H9 (cell line): ENCODE measurements at regions not wholly inside any gene's neighbourhood (a gene's known extent, or its start where the extent isn't known, plus 50 kb on each side); places are given as distances from the start of the nearest gene placed in this dataset.

ENCODE experiments used
- DNase-seq: peaks from one replicate; pipeline ENCODE4 v3.0.0-alpha.2; 2017
- H2AFZ ChIP-seq: one replicate; pipeline ENCODE4 v1.6.1; 2013; ENCODE audit warnings: mild to moderate bottlenecking, low read length, control low read depth, moderate library complexity
- H2AK5ac ChIP-seq: 2 replicates; pipeline ENCODE4 v1.6.1; 2013; ENCODE audit warnings: low read length, control low read depth, mixed read lengths; ENCODE audit not compliant: insufficient read length
- H2BK120ac ChIP-seq: one replicate; pipeline ENCODE4 v1.6.1; 2013; ENCODE audit warnings: low read depth, mild to moderate bottlenecking, low read length, control low read depth, inconsistent platforms; ENCODE audit not compliant: poor library complexity, severe bottlenecking
- H2BK12ac ChIP-seq: 2 replicates; pipeline ENCODE4 v1.6.1; 2013; ENCODE audit warnings: low read length, control low read depth, mixed read lengths, low read depth; ENCODE audit not compliant: insufficient read length
- H2BK15ac ChIP-seq: 2 replicates; pipeline ENCODE4 v1.6.1; 2013; ENCODE audit warnings: low read depth, low read length, control low read depth
- H2BK20ac ChIP-seq: one replicate; pipeline ENCODE4 v1.6.1; 2013; ENCODE audit warnings: low read depth, mild to moderate bottlenecking, low read length, control low read depth, inconsistent platforms; ENCODE audit not compliant: poor library complexity, severe bottlenecking
- H2BK5ac ChIP-seq: 2 replicates; pipeline ENCODE4 v1.6.1; 2013; ENCODE audit warnings: low read length, control low read depth, mixed read lengths; ENCODE audit not compliant: insufficient read length
- H3K14ac ChIP-seq: 2 replicates; pipeline ENCODE4 v1.6.1; 2013; ENCODE audit warnings: low read length, control low read depth; ENCODE audit not compliant: insufficient read depth
- H3K18ac ChIP-seq: 2 replicates; pipeline ENCODE4 v1.6.1; 2013; ENCODE audit warnings: low read depth, mild to moderate bottlenecking, mixed read lengths, low read length, control low read depth; ENCODE audit not compliant: insufficient read length
- H3K23ac ChIP-seq: 2 replicates; pipeline ENCODE4 v1.6.1; 2013; ENCODE audit warnings: low read length, control low read depth, mixed read lengths, low read depth; ENCODE audit not compliant: insufficient read length
- H3K23me2 ChIP-seq: 2 replicates; pipeline ENCODE4 v1.6.1; 2013; ENCODE audit warnings: low read depth, mild to moderate bottlenecking, mixed read lengths, low read length, control low read depth; ENCODE audit not compliant: insufficient read length, poor library complexity, severe bottlenecking
- H3K27ac ChIP-seq: 2 replicates; pipeline ENCODE4 v1.5.1; 2013; ENCODE audit warnings: low read length, control low read depth, mixed read lengths, low read depth; ENCODE audit not compliant: insufficient read length
- H3K27me3 ChIP-seq: 2 replicates; pipeline ENCODE4 v1.6.1; 2013; ENCODE audit warnings: low read length, control low read depth, inconsistent platforms; ENCODE audit not compliant: insufficient read depth
- H3K4ac ChIP-seq: 2 replicates; pipeline ENCODE4 v1.6.1; 2013; ENCODE audit warnings: low read depth, mild to moderate bottlenecking, control low read depth, inconsistent platforms, low read length, moderate library complexity
- H3K4me1 ChIP-seq: 2 replicates; pipeline ENCODE4 v1.6.1; 2013; ENCODE audit warnings: low read length, control low read depth, inconsistent platforms; ENCODE audit not compliant: insufficient read depth
- H3K4me2 ChIP-seq: 2 replicates; pipeline ENCODE4 v1.6.1; 2013; ENCODE audit warnings: low read length, control low read depth, mixed read lengths; ENCODE audit not compliant: insufficient read length, insufficient read depth
- H3K56ac ChIP-seq: 2 replicates; pipeline ENCODE4 v1.6.1; 2013; ENCODE audit warnings: low read depth, mild to moderate bottlenecking, mixed read lengths, low read length, control low read depth; ENCODE audit not compliant: insufficient read length
- H3K79me1 ChIP-seq: 2 replicates; pipeline ENCODE4 v1.6.1; 2013; ENCODE audit warnings: low read depth, mild to moderate bottlenecking, moderate library complexity, low read length, control low read depth, inconsistent platforms; ENCODE audit not compliant: insufficient read depth, poor library complexity, severe bottlenecking
- H3K79me2 ChIP-seq: 2 replicates; pipeline ENCODE4 v1.6.1; 2013; ENCODE audit warnings: low read length, control low read depth, inconsistent platforms; ENCODE audit not compliant: insufficient read depth
- H3K9ac ChIP-seq: 2 replicates; pipeline ENCODE4 v1.6.1; 2013; ENCODE audit warnings: low read length, control low read depth, mixed read lengths; ENCODE audit not compliant: insufficient read length; ENCODE audit errors: extremely low read depth
- H3K9me3 ChIP-seq: one replicate; pipeline ENCODE4 v1.6.1; 2013; ENCODE audit warnings: low read depth, low read length, inconsistent platforms; ENCODE audit not compliant: control insufficient read depth
- H3T11ph ChIP-seq: one replicate; pipeline ENCODE4 v1.6.1; 2013; ENCODE audit warnings: mild to moderate bottlenecking, low read length, control low read depth, inconsistent platforms
- H4K20me1 ChIP-seq: one replicate; pipeline ENCODE4 v1.6.1; 2013; ENCODE audit not compliant: control insufficient read depth, insufficient read length, insufficient read depth
- H4K5ac ChIP-seq: 2 replicates; pipeline ENCODE4 v1.6.1; 2013; ENCODE audit warnings: low read depth, mild to moderate bottlenecking, mixed read lengths, low read length, control low read depth; ENCODE audit not compliant: insufficient read length
- H4K8ac ChIP-seq: replicated peaks from 2 replicates; pipeline ENCODE4 v1.6.1; 2013; ENCODE audit warnings: low read length, control low read depth, mixed read lengths, low read depth; ENCODE audit not compliant: insufficient read length
- H4K91ac ChIP-seq: 2 replicates; pipeline ENCODE4 v1.6.1; 2013; ENCODE audit warnings: low read depth, mild to moderate bottlenecking, moderate library complexity, mixed read lengths, low read length, control low read depth; ENCODE audit not compliant: insufficient read length
- H3K27ac Mint-ChIP-seq, 3 experiments: 2 replicates in 2 of 3; 3 replicates in 1 of 3; pipeline ENCODE4 v1.8.0; 2020 to 2021; ENCODE audit warnings: mixed read lengths in 3 of 3, mild to moderate bottlenecking in 1 of 3, moderate library complexity in 1 of 3
- H3K27me3 Mint-ChIP-seq: 2 replicates; pipeline ENCODE4 v1.8.0; 2021; ENCODE audit warnings: low read depth, mild to moderate bottlenecking, moderate library complexity, mixed read lengths
- H3K36me3 Mint-ChIP-seq, 3 experiments: 2 replicates in 2 of 3; 3 replicates in 1 of 3; pipeline ENCODE4 v1.8.0; 2020 to 2021; ENCODE audit warnings: low read depth in 3 of 3, mixed read lengths in 3 of 3; ENCODE audit not compliant: insufficient read depth in 1 of 3
- H3K4me1 Mint-ChIP-seq, 2 experiments: 2 replicates each; pipeline ENCODE4 v1.8.0; 2020; ENCODE audit warnings: mixed read lengths in 2 of 2
- H3K4me3 Mint-ChIP-seq, 2 experiments: 2 replicates in 1 of 2; 3 replicates in 1 of 2; pipeline ENCODE4 v1.8.0; 2020 to 2021; ENCODE audit warnings: mild to moderate bottlenecking in 2 of 2, mixed read lengths in 2 of 2, moderate library complexity in 1 of 2
- H3K9me3 Mint-ChIP-seq, 2 experiments: 2 replicates in 1 of 2; 3 replicates in 1 of 2; pipeline ENCODE4 v1.8.0; 2020; ENCODE audit warnings: mild to moderate bottlenecking in 2 of 2, mixed read lengths in 2 of 2, moderate library complexity in 1 of 2
- CTCF ChIP-seq: fragments of 200-600 bp; sonication (generic); conservative IDR thresholded peaks from 3 replicates; pipeline ENCODE4 v1.8.0; 2021; ENCODE audit warnings: antibody characterized with exemption, mild to moderate bottlenecking
- WGBS: extraction: QIAGEN DNeasy Blood & Tissue Kit; methylation state at CpG from one replicate; pipeline ENCODE4 v1.1.7; 2013; ENCODE audit warnings: missing lambda C conversion rate, low lambda C conversion rate, mixed read lengths; ENCODE audit not compliant: insufficient read length; ENCODE audit errors: extremely low coverage; 5-methylcytosine and 5-hydroxymethylcytosine counted together

DNA sequence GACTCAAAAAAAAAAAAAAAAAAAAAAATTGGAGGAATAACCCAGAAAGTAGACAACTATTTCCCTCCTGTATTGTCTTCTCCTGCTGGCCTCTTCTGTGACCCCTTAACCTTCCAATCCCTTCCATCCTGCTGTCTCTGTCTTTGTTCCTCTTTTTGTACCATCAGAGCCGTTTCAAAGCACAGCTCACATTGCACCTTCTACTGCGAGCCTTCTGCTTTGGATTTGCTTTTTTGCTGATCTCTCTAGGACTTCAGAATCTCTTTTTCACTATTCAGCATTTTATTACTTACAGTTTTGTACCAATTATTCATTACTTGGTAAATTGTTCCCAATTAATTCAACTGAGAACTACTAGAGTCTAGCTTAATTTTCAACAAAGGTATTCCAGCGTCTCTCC, 284.0 kb upstream of the TBL1XR1 start:
- WGBS, result no CpG with 5 or more reads among the region's 3 CpGs
- H2BK15ac ChIP-seq, result no peak overlapping the region
- DNase-seq, result no peak
- H3K27ac ChIP-seq, result no peak overlapping the region
- no peaks in the 10 kb centered on the region for H3K23me2 ChIP-seq
- H4K5ac ChIP-seq, result no peak overlapping the region
- H3K4me1 ChIP-seq, result no peaks in the 10 kb centered on the region
- no peaks in the 10 kb centered on the region for H4K20me1 ChIP-seq
- H3K4ac ChIP-seq, result no peak overlapping the region
- no peak overlapping the region for H3K14ac ChIP-seq
- Mint-ChIP-seq H3K4me1 (peaks cover 7 to 10% of the 10 kb centered on the region in 2 experiments), H3K9me3 (peaks cover 13 to 15% of the 10 kb centered on the region in 2 experiments; a peak in 4 of 5 replicates), H3K4me3 (no peak overlapping the region), H3K27ac (no peak overlapping the region), H3K36me3 (peaks cover 0 to 15% (median 1%) of the 10 kb centered on the region in 3 experiments; a peak in 3 of 7 replicates), H3K27me3 (no peaks in the 10 kb centered on the region)
- H2AK5ac ChIP-seq, result no peak overlapping the region
- H2BK20ac ChIP-seq, result no peak overlapping the region
- no peak overlapping the region for H3K56ac ChIP-seq
- H2BK5ac ChIP-seq, result no peak overlapping the region
- no peak overlapping the region for H4K91ac ChIP-seq
- no peak overlapping the region for H2AFZ ChIP-seq
- H3K18ac ChIP-seq, result no peak overlapping the region
- no peak overlapping the region for H2BK12ac ChIP-seq
- H3K79me1 ChIP-seq, result no peaks in the 10 kb centered on the region
- H3K9me3 ChIP-seq, result no peaks in the 10 kb centered on the region
- H3K27me3 ChIP-seq, result no peaks in the 10 kb centered on the region
- no peak overlapping the region for H3T11ph ChIP-seq
- no peak overlapping the region for H4K8ac ChIP-seq
- H3K23ac ChIP-seq, result no peak overlapping the region
- no peak overlapping the region for H2BK120ac ChIP-seq
- no peaks in the 10 kb centered on the region for H3K79me2 ChIP-seq
- no peak for TF ChIP-seq CTCF
- H3K4me2 ChIP-seq, result no peak overlapping the region
- no peak overlapping the region for H3K9ac ChIP-seq
